Loucy (cell line): ENCODE measurements at regions not wholly inside any gene's neighbourhood (a gene's known extent, or its start where the extent isn't known, plus 50 kb on each side); places are given as distances from the start of the nearest gene placed in this dataset.

Experiments
- H2AFZ ChIP-seq: fragments of 200-600 bp; sonication (generic); 2 replicates; pipeline ENCODE4 v1.6.0; 2016; ENCODE audit warnings: antibody characterized with exemption, mild to moderate bottlenecking, low read length, moderate library complexity
- H3F3A ChIP-seq: fragments of 200-600 bp; 2 replicates; pipeline ENCODE4 v1.6.0; 2016; ENCODE audit warnings: antibody characterized with exemption, low read depth, mild to moderate bottlenecking
- H3K27me3 ChIP-seq: fragments of 200-600 bp; sonication (generic); 2 replicates; pipeline ENCODE4 v1.6.1; 2014; ENCODE audit warnings: low read length, mild to moderate bottlenecking; ENCODE audit not compliant: insufficient read depth, poor library complexity, severe bottlenecking
- H3K36me3 ChIP-seq: fragments of 200-600 bp; sonication (generic); 2 replicates; pipeline ENCODE4 v1.6.1; 2016; ENCODE audit warnings: low read length; ENCODE audit not compliant: insufficient read depth
- H3K4me1 ChIP-seq: fragments of 200-600 bp; sonication (generic); 2 replicates; pipeline ENCODE4 v1.5.1; 2014; ENCODE audit warnings: low read length, mild to moderate bottlenecking; ENCODE audit not compliant: insufficient read depth, poor library complexity, severe bottlenecking
- H3K4me2 ChIP-seq: fragments of 200-600 bp; sonication (generic); 2 replicates; pipeline ENCODE4 v1.6.0; 2014; ENCODE audit warnings: antibody characterized with exemption, low read length, low read depth, mild to moderate bottlenecking; ENCODE audit not compliant: poor library complexity, severe bottlenecking
- H3K4me3 ChIP-seq: fragments of 200-600 bp; sonication (generic); 2 replicates; pipeline ENCODE4 v1.5.1; 2014; ENCODE audit warnings: low read length, mild to moderate bottlenecking, mixed read lengths; ENCODE audit not compliant: poor library complexity, severe bottlenecking
- H3K79me2 ChIP-seq: fragments of 200-600 bp; sonication (generic); 2 replicates; pipeline ENCODE4 v1.6.1; 2014; ENCODE audit warnings: low read length; ENCODE audit not compliant: insufficient read depth
- H3K9ac ChIP-seq: fragments of 200-600 bp; sonication (generic); 2 replicates; pipeline ENCODE4 v1.6.0; 2014; ENCODE audit warnings: mild to moderate bottlenecking, low read depth, low read length, moderate library complexity; ENCODE audit not compliant: poor library complexity, severe bottlenecking
- H3K9me2 ChIP-seq: fragments of 200-600 bp; sonication (generic); replicated peaks from 2 replicates; pipeline ENCODE4 v1.6.1; 2016; ENCODE audit warnings: low read depth, low read length, mixed read lengths
- H3K9me3 ChIP-seq: fragments of 200-600 bp; sonication (generic); 2 replicates; pipeline ENCODE4 v1.6.1; 2014; ENCODE audit warnings: mild to moderate bottlenecking, antibody characterized with exemption, low read length, low read depth; ENCODE audit not compliant: insufficient read depth
- H4K20me1 ChIP-seq: fragments of 200-600 bp; sonication (generic); 2 replicates; pipeline ENCODE4 v1.6.0; 2014; ENCODE audit warnings: antibody characterized with exemption, low read length, mild to moderate bottlenecking; ENCODE audit not compliant: insufficient read depth, poor library complexity, severe bottlenecking
- CTCF ChIP-seq: fragments of 200-600 bp; sonication (generic); conservative IDR thresholded peaks from 2 replicates; pipeline ENCODE4 v1.5.1; 2014; ENCODE audit warnings: mild to moderate bottlenecking, antibody characterized with exemption, low read length
- EZH2phosphoT487 ChIP-seq: fragments of 200-600 bp; IDR thresholded peaks from 2 replicates; pipeline ENCODE4 v1.6.1; 2018; ENCODE audit warnings: antibody characterized with exemption, mild to moderate bottlenecking, moderate library complexity, borderline replicate concordance

DNA sequence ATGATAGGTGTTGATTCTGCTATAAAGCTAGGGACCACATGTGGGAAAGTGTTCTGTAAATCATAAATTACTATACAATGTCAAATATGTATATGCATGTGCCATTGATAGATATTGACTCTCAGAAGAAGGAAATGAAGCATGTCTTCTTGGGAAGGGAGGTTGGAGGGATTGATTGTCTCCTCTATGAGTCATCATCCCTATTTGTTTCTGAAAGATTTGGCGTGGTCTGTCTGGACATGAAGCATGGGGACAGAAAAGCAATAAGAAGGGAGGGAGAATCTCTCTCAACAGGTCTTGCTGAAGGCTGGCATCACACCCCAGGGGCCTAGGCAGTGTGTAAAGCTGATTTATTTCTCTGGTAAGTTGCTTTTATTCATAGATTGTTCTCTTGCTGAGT is 98.0 kb upstream of the KCNJ6 start:
- Histone ChIP-seq H3K27me3 (no peaks in the 10 kb centered on the region), H3K36me3 (no peaks in the 10 kb centered on the region), H3K9me3 (no peaks in the 10 kb centered on the region), H3K9ac (no peak overlapping the region), H3K4me2 (no peak overlapping the region), H4K20me1 (no peaks in the 10 kb centered on the region), H3K79me2 (no peaks in the 10 kb centered on the region), H3K4me1 (no peaks in the 10 kb centered on the region), H3K4me3 (no peak overlapping the region), H3F3A (no peaks in the 10 kb centered on the region), H3K9me2 (no peaks in the 10 kb centered on the region), H2AFZ (no peak overlapping the region)
- no peak for TF ChIP-seq EZH2phosphoT487
- no peak for TF ChIP-seq CTCF

DNA sequence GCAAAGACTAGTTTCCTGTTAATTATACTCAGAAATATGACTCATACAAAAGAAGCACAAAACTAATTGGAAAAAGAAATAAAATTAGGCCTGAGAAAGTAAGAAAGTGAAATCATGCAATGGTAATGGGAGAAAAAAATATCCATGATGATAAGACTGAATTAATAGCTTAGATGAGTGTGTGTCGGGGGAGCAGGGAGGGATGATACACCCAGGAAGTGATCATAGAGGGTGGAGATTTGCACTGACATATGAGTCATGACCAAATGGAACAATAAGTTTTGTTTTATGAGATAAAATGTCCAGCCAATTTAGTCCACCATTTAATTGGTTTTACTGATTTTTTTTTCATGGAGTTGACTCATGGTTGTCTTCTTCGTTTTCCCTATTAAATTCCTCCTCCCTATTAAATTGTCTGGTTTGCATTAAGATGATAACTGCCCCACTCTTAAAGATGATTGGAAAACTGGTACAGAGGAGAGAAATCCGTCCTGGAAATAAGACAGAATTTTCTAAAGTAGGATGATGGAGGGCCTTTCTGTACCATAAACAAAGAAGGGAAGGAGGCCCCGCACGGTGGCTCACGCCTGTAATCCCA is 111.7 kb upstream of the KCNJ6 start:
- no peaks in the 10 kb centered on the region for H3K9me3 ChIP-seq
- no peaks in the 10 kb centered on the region for H3K79me2 ChIP-seq
- no peaks in the 10 kb centered on the region for H3K4me1 ChIP-seq
- H3K9me2 ChIP-seq = no peaks in the 10 kb centered on the region
- no peaks in the 10 kb centered on the region for H3F3A ChIP-seq
- no peak overlapping the region for H3K4me3 ChIP-seq
- no peaks in the 10 kb centered on the region for H3K27me3 ChIP-seq
- no peak overlapping the region for H2AFZ ChIP-seq
- no peak overlapping the region for H3K4me2 ChIP-seq
- H3K36me3 ChIP-seq = no peaks in the 10 kb centered on the region
- no peak for TF ChIP-seq CTCF
- TF ChIP-seq EZH2phosphoT487 = no peak
- H4K20me1 ChIP-seq = no peaks in the 10 kb centered on the region
- no peak overlapping the region for H3K9ac ChIP-seq

GRCh38 chr21:38032082-38032801 is 116.0 kb upstream of the KCNJ6 start:
- H3K4me1 ChIP-seq = no peaks in the 10 kb centered on the region
- no peaks in the 10 kb centered on the region for H3K9me2 ChIP-seq
- H3K4me2 ChIP-seq = no peak overlapping the region
- no peaks in the 10 kb centered on the region for H3K36me3 ChIP-seq
- no peaks in the 10 kb centered on the region for H3F3A ChIP-seq
- H3K4me3 ChIP-seq = no peak overlapping the region
- H2AFZ ChIP-seq = no peak overlapping the region
- no peaks in the 10 kb centered on the region for H4K20me1 ChIP-seq
- TF ChIP-seq CTCF (no peak), EZH2phosphoT487 (no peak)
- H3K27me3 ChIP-seq = no peaks in the 10 kb centered on the region
- no peaks in the 10 kb centered on the region for H3K9me3 ChIP-seq
- H3K9ac ChIP-seq = no peak overlapping the region
- no peaks in the 10 kb centered on the region for H3K79me2 ChIP-seq
